Epidermal melanocyte (primary cell): ENCODE measurements at regions not wholly inside any gene's neighbourhood (a gene's known extent, or its start where the extent isn't known, plus 50 kb on each side); places are given as distances from the start of the nearest gene placed in this dataset.

Experiments used
- DNase-seq: peaks from one replicate; pipeline ENCODE4 v3.0.0; 2011; ENCODE audit warnings: low spot score; ENCODE audit not compliant: insufficient read length

- no peak for DNase-seq
These were observed 54.5 kb downstream of the ADRA2A start for GRCh38 chr10:111131168-111131799.

DNA sequence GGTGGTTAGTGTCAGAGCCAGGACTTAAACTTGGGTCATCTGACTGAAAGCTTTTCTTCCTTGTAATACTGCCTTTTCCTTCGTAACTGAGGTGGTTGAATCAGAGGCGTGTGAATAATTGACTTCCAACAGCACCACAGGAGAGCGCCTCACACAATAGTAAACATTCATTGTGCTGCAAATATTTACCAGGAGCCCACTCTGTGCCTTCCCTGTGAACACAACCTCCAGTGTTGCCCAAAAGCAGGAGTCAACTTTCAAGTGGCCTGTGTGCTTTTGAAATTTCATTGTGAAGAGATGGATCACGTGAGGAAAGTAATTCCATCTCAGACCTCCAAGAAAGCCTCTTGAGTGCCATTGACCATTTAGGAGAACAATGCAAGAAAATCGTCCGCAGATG, 60.2 kb downstream of the ADRA2A start:
- no peak for DNase-seq

GRCh38 chr10:111137587-111137986, 60.8 kb downstream of the ADRA2A start:
- DNase-seq, result no peak

DNA sequence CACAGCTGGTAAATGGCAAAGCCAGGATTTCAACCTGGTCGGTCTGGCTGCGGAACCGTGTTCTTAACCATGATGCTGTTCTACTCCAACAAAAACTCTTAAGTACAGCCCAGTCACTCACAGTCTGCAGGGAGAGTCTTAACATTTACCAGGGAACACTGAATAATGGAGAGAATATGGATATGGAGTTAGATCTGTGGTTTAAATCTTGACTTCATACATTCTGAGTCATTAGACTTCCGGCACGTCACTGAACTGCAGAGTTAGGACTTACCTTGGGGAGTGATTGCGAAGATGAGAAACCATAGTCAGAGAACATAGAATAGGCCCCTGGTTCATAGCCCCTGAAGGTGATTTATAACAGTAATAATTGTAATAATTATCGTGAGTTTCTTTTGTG, 61.7 kb downstream of the ADRA2A start:
- no peak for DNase-seq

DNA sequence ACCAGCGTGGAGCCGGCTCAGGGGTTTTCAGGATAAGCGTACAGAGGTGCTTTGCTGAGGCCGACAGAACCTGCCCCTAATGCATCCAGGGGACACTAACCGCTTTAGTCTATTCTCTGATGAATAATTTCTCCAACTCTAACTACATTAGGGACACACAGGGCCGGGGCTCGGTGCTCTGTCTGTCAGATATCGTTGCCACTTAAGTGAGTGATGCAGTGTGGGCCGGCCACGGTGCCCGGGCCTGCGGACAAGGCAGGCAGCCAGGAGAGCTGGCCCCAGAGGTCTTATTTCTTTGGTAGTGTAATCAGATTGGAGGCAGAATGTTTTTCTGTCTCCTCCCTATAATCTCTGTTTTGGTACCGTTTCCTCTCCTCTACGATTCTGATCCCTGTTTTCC, 62.7 kb downstream of the ADRA2A start:
- DNase-seq, result no peak

DNA sequence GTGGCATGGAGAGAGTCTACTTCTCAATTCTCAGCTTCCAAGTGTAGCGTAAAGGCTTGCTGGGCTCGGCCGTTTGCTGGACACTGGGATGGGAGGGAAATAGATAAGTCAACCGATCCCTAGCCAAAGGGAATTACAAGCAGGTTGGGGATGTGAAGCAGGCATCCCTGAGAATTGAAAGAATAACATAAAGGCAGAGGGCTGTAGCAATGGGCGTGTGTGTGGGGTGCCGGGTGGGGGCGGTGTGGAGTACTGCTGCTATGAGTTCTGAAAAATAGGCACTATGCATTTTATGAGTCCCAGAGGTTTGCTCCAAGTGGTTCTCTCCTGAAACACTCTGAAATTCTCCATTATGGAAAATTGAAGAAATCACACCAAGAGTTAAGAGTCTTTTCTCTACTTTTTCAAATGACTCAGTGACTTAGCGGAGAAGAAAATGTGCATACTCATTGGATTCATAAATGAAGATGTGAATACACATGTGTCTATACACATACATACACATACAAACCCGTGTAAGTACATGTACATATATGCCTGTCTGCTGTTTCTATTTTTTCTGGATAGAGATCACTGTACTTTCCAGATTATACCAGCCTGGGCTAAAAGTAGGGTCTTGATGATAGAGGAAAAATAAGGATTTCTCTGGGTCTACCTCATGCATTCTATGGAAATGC, 65.4 kb downstream of the ADRA2A start:
- no peak for DNase-seq

DNA sequence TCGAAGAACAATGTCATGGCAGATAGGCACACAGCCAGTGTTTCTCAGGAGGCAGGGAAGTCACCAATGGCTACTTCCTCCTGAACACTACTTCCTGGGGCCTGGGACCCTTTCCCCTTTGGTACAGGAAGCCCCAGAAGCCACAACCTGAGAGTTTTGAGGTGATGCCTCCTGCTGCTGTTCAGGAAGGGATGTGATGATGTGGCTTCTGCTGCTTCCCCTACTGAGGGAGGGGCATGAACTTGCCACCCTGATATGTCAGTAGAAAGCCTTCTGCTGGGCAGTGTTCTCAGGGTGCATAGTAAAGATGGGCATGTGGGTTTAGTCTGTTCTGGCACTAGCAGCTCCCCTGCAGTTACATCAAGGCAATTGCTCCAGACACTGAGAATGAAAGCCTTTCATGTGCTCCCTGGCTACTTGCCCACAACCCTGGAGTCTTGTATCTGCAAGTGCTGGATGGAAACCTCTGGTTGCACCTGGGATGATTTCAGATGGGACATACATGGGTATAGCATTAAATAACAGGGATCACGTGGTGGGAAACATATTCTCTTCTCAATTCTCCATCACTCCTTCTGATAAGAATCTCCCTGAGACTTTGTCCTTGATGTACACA, 69.3 kb downstream of the ADRA2A start:
- DNase-seq, result no peak

DNA sequence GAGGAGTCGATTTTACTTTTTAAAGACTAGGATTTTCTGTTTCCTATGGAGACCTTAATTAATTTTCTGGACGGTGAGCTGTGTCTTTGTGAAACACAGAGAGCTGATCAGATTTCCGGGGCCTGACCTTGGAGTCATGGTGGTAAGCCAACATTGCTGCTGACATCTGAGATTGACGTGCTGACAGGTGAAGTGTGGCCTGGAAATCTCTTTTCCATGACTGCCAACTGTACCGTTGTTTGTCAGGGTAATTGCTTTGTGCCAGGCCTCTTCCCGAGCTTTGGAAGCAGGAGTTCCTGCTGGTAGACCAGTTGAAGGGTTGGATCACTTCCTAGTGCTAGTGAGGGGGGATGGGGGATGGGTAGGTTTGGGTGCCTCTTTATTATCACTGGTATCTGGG, 71.2 kb downstream of the ADRA2A start:
- no peak for DNase-seq

DNA sequence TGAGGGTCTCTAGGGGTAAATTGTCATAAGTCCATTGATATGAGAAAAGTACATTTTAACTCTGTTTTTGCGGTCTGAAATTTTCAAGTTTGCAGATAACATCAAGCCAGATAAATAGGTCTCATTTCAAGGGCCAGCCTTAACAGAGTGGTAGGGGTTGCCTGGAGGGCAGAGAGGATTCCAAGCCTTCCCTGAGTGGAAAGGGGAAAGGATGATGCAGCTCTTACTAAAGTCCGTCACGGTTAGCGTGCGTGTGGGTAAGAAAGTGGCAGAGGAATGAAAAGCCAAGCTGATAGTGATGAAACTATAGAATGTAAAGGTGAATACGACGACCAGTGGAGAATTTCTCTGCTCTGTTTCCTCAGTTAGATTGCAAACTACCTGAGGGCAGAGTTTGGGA, 71.6 kb downstream of the ADRA2A start:
- DNase-seq, result no peak

- no peak for DNase-seq
These were observed 73.9 kb downstream of the ADRA2A start for GRCh38 chr10:111150691-111151090.

GRCh38 chr10:111151595-111152307, 74.9 kb downstream of the ADRA2A start:
- no peak for DNase-seq

- no peak for DNase-seq
These were observed 79.9 kb downstream of the ADRA2A start for GRCh38 chr10:111156754-111157153.

- DNase-seq, result no peak
These were observed 81.8 kb downstream of the ADRA2A start for GRCh38 chr10:111158595-111158994.

DNA sequence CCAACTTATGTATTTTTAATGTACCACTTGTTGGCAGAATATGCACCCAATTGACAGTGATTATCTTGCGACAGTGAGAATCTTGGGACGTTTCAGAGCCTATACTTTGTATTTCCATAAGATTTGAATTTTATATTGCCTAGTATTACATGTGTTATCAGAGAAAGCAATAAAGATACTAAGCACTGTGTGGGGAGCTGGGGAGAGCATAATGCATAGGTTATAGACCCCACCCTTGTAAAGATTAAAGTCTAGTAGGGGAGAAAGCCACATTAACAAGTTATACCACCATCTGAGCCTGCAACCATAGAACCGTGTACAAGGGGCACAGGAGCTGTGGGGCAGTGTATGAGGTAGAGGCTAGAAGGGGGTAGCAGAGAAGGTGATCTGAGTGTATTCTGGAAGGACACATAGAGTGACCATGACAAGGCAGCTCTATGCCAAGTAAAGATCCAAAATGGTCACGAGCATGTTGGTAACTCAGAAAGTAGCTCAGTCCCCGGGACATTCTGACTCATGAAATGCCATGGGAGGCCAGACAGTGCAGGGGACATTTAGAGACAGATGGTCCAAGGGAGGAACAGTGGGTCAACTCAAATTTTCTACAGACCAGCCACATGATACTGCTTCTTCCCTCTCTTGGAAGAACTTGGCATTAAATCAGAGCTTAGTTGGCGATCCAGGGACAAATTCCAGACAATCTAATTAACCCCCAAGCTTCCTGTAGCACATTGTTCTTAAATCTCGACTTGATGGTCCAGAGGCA, 84.5 kb downstream of the ADRA2A start:
- no peak for DNase-seq

GRCh38 chr10:111171183-111171582, 94.4 kb downstream of the ADRA2A start:
- DNase-seq, result no peak

- no peak for DNase-seq
These were observed 99.0 kb downstream of the ADRA2A start for GRCh38 chr10:111175787-111176186.

GRCh38 chr10:111177379-111177778, 100.5 kb downstream of the ADRA2A start:
- DNase-seq, result no peak

DNA sequence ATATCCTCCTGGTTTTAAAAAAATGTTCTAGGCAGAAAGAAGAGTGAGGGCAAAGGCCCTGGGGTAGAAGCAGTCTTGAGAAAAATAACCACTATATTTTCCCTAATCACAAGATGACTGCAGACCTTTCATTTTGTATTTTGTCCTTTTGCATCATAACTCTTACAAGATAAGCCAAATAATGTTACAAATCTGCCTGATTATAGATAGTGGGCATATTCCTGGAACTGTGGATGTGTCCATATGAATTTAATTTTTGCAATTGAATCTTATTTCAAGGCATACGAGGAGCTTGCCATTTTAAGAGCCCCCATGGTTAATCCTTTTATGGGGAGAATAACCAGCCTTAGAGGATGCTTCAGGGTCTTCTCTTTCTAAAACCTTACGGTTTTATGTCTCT, 102.7 kb downstream of the ADRA2A start:
- no peak for DNase-seq

GRCh38 chr10:111186358-111186757, 109.5 kb downstream of the ADRA2A start:
- no peak for DNase-seq

DNA sequence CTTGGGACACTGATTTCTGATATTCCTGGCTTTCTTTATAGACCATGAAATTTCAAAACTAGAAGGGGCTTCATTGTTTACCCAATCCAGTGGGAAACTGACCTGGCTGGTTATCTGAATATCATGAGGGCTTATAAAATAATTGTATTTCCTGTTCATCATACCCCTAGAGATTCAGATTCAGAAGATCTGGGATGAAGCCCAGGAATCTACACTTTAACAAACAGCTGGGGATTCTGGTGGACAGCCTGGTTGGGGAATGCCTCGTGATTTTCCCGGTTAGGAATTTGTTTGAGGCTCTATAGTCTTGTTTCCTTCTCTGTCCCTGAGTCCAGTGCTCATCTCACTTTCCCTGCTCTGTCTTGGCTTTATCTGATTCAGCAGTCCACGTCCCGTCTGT, 110.3 kb downstream of the ADRA2A start:
- DNase-seq, result no peak

GRCh38 chr10:111199587-111199986, 122.8 kb downstream of the ADRA2A start:
- DNase-seq, result no peak
